GM21526 (cell line): ENCODE measurements at regions not wholly inside any gene's neighbourhood (a gene's known extent, or its start where the extent isn't known, plus 50 kb on each side); places are given as distances from the start of the nearest gene placed in this dataset.
"Not testable (repeated sequence)": the region's sequence is repeated elsewhere in the genome, so short reads cannot be mapped to it uniquely, and the experiment has no call there.

Experiments
- ATAC-seq: cut with Tn5 transposase; IDR thresholded peaks from one replicate; pipeline ENCODE4 v1.9.1; 2021; ENCODE audit warnings: moderate library complexity; ENCODE audit not compliant: unreplicated experiment, low FRiP score

- ATAC-seq = no peak
Observed at GRCh38 chr16:27638833-27639560, 89.1 kb downstream of the KATNIP start.

- peak; percentile 68 for ATAC-seq
Observed at GRCh38 chr16:27639561-27640276, 89.8 kb downstream of the KATNIP start.

DNA sequence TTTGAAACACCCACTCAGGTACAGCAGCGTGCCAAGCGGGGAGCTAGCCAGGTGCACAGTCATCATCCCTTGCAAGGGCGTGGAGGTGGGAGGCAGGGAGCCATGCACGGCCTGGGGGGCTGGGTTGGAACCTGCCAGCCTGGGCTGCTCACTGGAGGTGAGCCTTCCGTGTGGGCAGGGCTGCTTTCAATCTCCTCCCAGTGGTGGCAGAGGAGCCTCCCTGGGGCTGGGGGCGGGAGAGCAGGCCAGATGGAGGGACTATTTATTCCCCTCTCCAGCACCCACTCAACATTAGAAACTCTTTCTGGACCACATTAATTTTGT lies 90.3 kb downstream of the KATNIP start:
- ATAC-seq = no peak

GRCh38 chr16:27641260-27641659 lies 91.3 kb downstream of the KATNIP start:
- no peak for ATAC-seq

DNA sequence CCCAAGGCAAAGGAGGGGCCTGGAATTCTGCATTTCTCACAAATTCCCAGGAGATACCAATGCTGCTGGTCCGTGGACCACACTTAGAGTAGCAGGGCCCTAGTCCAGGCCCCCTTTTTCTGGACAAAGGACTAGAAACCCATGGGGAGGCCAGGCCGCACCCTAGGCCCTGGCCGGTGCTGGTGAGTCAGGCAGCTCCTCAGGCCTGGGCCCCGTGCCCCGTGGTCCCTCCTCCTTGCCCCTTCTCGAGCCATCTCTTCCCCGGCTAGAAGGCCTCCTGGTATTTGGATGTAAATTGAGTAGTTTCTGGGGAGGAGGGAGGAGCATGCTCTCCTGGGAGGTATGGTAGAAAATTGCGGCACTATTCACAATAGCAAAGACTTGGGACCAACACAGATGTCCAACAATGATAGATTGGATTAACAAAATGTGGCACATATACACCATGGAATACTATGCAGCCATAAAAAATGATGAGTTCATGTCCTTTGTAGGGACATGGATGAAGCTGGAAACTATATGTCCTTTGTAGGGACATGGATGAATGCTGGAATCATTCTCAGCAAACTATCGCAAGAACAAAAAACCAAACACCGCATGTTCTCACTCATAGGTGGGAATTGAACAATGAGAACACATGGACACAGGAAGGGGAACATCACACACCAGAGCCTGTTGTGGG lies 91.9 kb downstream of the KATNIP start:
- ATAC-seq = not testable (repeated sequence)

- ATAC-seq = no peak
Observed at GRCh38 chr16:27642756-27643155, 92.8 kb downstream of the KATNIP start.

GRCh38 chr16:27644165-27644564 lies 94.2 kb downstream of the KATNIP start:
- ATAC-seq = no peak

- no peak for ATAC-seq
Observed at GRCh38 chr16:27645396-27645795, 95.5 kb downstream of the KATNIP start.

DNA sequence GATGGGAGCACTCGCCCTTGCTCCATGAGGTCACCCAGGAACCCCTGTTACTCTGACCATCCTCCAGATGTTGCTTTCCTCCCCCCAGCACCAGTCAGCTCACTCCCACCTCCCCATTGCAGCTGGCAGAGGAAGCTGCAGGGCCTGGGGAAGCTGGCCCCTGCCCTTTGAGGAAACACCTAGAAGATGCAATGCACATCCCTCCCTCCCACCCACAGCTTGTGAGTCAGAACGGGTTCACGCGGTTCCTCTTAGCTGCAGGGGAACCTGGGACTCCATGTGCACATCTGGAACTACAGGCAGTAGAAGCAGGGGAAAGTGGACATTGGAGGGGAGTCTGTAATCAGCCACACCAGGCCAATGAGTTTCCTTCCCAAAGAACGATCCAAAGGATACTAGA lies 96.9 kb downstream of the KATNIP start:
- ATAC-seq = no peak

- ATAC-seq = no peak
Observed at GRCh38 chr16:27649021-27649420, 99.1 kb downstream of the KATNIP start.

- no peak for ATAC-seq
Observed at GRCh38 chr16:27650073-27650701, 100.2 kb downstream of the KATNIP start.

DNA sequence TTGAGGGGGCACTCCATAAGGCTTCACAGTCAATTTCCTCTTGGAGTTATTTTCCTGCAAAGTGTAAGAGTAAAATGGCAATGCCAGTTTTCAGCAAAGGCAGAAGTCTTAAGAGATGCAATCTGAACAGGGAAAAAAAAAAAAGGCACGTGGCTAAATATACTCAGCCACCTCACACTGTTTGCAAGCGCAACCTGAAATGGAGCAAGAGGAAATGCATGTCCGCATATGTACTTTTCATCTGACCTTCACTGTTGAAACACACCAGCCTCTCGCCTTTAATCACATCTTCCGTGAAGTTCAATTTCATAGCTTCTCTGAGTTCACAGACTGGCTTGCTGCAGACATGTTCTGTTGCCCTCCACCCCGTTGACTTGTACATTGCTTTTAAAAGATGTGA lies 101.4 kb downstream of the KATNIP start:
- ATAC-seq = no peak

- no peak for ATAC-seq
Observed at GRCh38 chr16:27657811-27658210, 107.9 kb downstream of the KATNIP start.

DNA sequence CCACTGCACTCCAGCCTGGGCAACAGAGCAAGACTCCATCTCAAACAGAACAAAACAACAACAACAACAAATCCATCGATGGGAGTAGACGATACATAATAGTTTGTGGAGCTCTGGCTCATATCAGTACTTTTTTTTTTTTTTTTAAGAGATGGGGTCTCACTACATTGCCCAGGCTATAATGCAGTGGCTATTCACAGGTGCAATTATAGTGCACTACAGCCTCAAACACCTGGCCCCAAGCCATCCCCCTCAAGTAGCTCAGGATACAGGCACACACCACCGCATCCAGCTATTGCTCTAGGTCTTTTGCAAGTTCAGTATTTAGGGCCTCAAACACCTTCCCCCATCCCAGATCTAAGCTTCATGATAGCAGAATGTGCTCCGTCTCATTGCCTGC lies 110.6 kb downstream of the KATNIP start:
- no peak for ATAC-seq

DNA sequence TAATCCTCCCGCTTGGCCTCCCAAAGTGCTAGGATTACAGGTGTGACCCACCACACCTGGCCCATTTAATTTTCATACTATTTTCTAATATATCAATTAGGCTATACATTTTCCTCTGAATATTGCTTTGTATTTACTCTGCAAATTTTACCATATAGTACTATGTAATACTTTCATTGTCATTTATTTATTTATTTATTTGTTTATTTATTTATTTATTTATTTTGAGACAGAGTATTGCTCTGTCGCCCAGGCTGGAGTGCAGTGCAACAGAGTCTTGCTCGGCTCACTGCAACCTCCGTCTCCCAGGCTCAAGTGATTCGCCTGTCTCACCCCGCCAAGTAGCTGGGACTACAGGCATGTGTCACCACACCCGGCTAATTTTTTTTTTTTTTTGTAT lies 113.3 kb downstream of the KATNIP start:
- ATAC-seq = not testable (repeated sequence)

DNA sequence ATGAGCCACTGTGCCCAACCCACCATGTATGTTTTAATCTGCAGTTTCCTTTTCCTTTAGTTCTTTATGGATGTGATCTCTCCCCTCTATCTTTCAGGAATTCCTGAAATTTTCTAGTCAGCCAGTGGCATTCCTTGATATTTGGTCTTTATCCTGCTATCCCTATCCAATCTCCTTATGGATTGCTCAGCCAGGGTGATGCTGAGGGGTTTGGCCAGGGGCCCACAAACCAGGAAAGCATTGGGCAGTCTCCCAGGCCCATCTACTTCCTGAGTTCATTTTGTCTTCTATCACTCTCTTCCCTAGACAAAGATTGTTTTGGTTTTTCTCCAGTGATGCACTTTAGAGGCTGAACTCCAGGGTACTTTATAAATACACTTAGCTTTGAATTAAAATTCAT lies 115.9 kb downstream of the KATNIP start:
- ATAC-seq = no peak

GRCh38 chr16:27670071-27670810 lies 120.3 kb downstream of the KATNIP start:
- no peak for ATAC-seq

DNA sequence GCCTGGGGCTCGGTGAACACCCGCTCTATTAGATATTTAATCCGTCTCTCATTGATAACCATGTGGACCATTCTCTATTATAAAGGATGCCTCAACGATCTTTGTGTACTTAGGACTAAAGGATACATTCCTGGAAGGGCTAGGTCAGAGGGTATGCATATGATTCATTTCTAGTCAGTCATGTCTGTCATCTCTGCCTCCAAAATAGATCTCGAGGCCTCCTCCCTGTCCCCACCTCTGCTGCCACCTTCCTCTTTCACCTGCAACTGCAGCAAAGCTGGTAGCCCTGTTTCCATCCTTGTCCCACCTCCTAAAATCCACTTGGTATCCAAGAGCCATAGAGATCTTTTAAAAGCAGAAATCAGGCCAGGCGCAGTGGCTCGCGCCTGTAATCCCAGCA lies 121.5 kb downstream of the KATNIP start:
- ATAC-seq = no peak

- ATAC-seq = no peak
Observed at GRCh38 chr16:27676839-27677238, 126.9 kb downstream of the KATNIP start.

DNA sequence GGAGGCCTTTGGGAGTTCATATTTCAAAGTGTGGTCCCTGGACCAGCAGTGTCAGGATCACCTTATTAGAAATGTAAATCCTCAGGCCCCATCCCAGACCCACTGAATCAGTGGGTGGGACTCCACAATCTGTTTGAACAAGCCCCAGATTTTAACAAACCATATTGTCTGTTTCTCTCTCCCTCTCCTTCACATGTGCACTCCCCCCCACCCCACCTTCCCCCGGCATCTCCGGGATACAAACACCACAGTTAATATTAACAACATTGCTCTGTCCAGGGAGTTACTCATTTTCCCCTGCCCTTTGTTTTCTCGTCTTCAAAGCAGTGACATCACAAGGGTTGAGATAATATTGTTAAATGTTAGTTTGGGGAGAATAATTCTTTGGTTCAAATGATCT lies 127.3 kb downstream of the KATNIP start:
- no peak for ATAC-seq

GRCh38 chr16:27678955-27679354 lies 129.0 kb downstream of the KATNIP start:
- no peak for ATAC-seq
